ENCODE measurements at regions not wholly inside any gene's neighbourhood (a gene's known extent, or its start where the extent isn't known, plus 50 kb on each side); places are given as distances from the start of the nearest gene placed in this dataset.

GRCh38 chr18:46332921-46333341 lies 228.7 kb downstream of the HAUS1 start:
- no peak for TF ChIP-seq POLR2A (IDR thresholded peaks at IDR 0.05)
- no peak for TF ChIP-seq CTCF (IDR thresholded peaks at IDR 0.05)
